ENCODE measurements at regions not wholly inside any gene's neighbourhood (a gene's known extent, or its start where the extent isn't known, plus 50 kb on each side); places are given as distances from the start of the nearest gene placed in this dataset.

GRCh38 chr11:33410086-33410765, 153.0 kb downstream of the HIPK3 start:
- H3K27me3 Mint-ChIP-seq = peaks cover 21% of the 10 kb centered on the region
- H3K9me3 Mint-ChIP-seq = no peaks in the 10 kb centered on the region
- H3K36me3 Mint-ChIP-seq = no peaks in the 10 kb centered on the region
- no peaks in the 10 kb centered on the region for H3K4me1 Mint-ChIP-seq (ENCODE audit: unreplicated experiment)
- H3K4me3 Mint-ChIP-seq = no peak overlapping the region
- no peak for DNase-seq (ENCODE audit: extremely low spot score, unreplicated experiment)
- TF ChIP-seq, protein P1, sequence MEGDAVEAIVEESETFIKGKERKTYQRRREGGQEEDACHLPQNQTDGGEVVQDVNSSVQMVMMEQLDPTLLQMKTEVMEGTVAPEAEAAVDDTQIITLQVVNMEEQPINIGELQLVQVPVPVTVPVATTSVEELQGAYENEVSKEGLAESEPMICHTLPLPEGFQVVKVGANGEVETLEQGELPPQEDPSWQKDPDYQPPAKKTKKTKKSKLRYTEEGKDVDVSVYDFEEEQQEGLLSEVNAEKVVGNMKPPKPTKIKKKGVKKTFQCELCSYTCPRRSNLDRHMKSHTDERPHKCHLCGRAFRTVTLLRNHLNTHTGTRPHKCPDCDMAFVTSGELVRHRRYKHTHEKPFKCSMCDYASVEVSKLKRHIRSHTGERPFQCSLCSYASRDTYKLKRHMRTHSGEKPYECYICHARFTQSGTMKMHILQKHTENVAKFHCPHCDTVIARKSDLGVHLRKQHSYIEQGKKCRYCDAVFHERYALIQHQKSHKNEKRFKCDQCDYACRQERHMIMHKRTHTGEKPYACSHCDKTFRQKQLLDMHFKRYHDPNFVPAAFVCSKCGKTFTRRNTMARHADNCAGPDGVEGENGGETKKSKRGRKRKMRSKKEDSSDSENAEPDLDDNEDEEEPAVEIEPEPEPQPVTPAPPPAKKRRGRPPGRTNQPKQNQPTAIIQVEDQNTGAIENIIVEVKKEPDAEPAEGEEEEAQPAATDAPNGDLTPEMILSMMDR (conservative IDR thresholded peaks at IDR 0.05) = no peak
- H3K27ac Mint-ChIP-seq = no peak overlapping the region
